ENCODE measurements at regions not wholly inside any gene's neighbourhood (a gene's known extent, or its start where the extent isn't known, plus 50 kb on each side); places are given as distances from the start of the nearest gene placed in this dataset.

GRCh38 chr4:11732155-11732554, 303.5 kb upstream of the HS3ST1 start:
- no peak for TF ChIP-seq CTCF (IDR thresholded peaks at IDR 0.05)
- H3K9me3 ChIP-seq, result no peaks in the 10 kb centered on the region
- no peak for ATAC-seq (ENCODE audit: insufficient number of reproducible peaks, low FRiP score, low read depth)
- no peak overlapping the region for H3K4me3 ChIP-seq
- no peaks in the 10 kb centered on the region for H3K4me1 ChIP-seq (ENCODE audit: control insufficient read depth in 1 of 2, low read depth in 2 of 2)
- no peak for DNase-seq (ENCODE audit: low spot score)
- H3K27ac ChIP-seq, result no peak overlapping the region
- H3K36me3 ChIP-seq, result no peaks in the 10 kb centered on the region
- no peaks in the 10 kb centered on the region for H3K27me3 ChIP-seq (replicated peaks; ENCODE audit: insufficient read depth)

GRCh38 chr4:11730545-11730944, 301.9 kb upstream of the HS3ST1 start:
- no peak for DNase-seq (ENCODE audit: low spot score)
- Histone ChIP-seq H3K27ac (no peak overlapping the region), H3K4me3 (no peak overlapping the region), H3K27me3 (replicated peaks; ENCODE audit: insufficient read depth) (no peaks in the 10 kb centered on the region), H3K36me3 (no peaks in the 10 kb centered on the region), H3K9me3 (no peaks in the 10 kb centered on the region), H3K4me1 (ENCODE audit: control insufficient read depth in 1 of 2, low read depth in 2 of 2) (no peaks in the 10 kb centered on the region)
- TF ChIP-seq CTCF (IDR thresholded peaks at IDR 0.05), result no peak
- ATAC-seq (ENCODE audit: insufficient number of reproducible peaks, low FRiP score, low read depth), result no peak

- TF ChIP-seq CTCF (IDR thresholded peaks at IDR 0.05), result no peak
- ATAC-seq (ENCODE audit: insufficient number of reproducible peaks, low FRiP score, low read depth) (no peak), DNase-seq (ENCODE audit: low spot score) (no peak)
- H3K27ac ChIP-seq, result no peak overlapping the region
- no peak overlapping the region for H3K4me3 ChIP-seq
- no peaks in the 10 kb centered on the region for H3K4me1 ChIP-seq (ENCODE audit: control insufficient read depth in 1 of 2, low read depth in 2 of 2)
- H3K36me3 ChIP-seq, result no peaks in the 10 kb centered on the region
- no peaks in the 10 kb centered on the region for H3K27me3 ChIP-seq (replicated peaks; ENCODE audit: insufficient read depth)
- no peaks in the 10 kb centered on the region for H3K9me3 ChIP-seq
Measured at GRCh38 chr4:11729548-11729947, 300.9 kb upstream of the HS3ST1 start.

GRCh38 chr4:11727903-11728564, 299.3 kb upstream of the HS3ST1 start:
- Histone ChIP-seq H3K27me3 (replicated peaks; ENCODE audit: insufficient read depth) (no peaks in the 10 kb centered on the region), H3K27ac (no peak overlapping the region), H3K9me3 (no peaks in the 10 kb centered on the region), H3K36me3 (no peaks in the 10 kb centered on the region), H3K4me3 (no peak overlapping the region), H3K4me1 (ENCODE audit: control insufficient read depth in 1 of 2, low read depth in 2 of 2) (no peaks in the 10 kb centered on the region)
- ATAC-seq (ENCODE audit: insufficient number of reproducible peaks, low FRiP score, low read depth) (no peak), DNase-seq (ENCODE audit: low spot score) (no peak)
- TF ChIP-seq CTCF (IDR thresholded peaks at IDR 0.05), result no peak

GRCh38 chr4:11724731-11725130, 296.0 kb upstream of the HS3ST1 start:
- DNase-seq (ENCODE audit: low spot score) (no peak), ATAC-seq (ENCODE audit: insufficient number of reproducible peaks, low FRiP score, low read depth) (no peak)

More at GRCh38 chr4:11724731-11725130, 296.0 kb upstream of the HS3ST1 start:
- H3K4me1 ChIP-seq (ENCODE audit: control insufficient read depth in 1 of 2, low read depth in 2 of 2), result no peaks in the 10 kb centered on the region
- no peak overlapping the region for H3K27ac ChIP-seq
- no peaks in the 10 kb centered on the region for H3K27me3 ChIP-seq (replicated peaks; ENCODE audit: insufficient read depth)
- TF ChIP-seq CTCF (IDR thresholded peaks at IDR 0.05), result no peak
- no peaks in the 10 kb centered on the region for H3K9me3 ChIP-seq
- H3K36me3 ChIP-seq, result no peaks in the 10 kb centered on the region
- no peak overlapping the region for H3K4me3 ChIP-seq
